ENCODE measurements at regions not wholly inside any gene's neighbourhood (a gene's known extent, or its start where the extent isn't known, plus 50 kb on each side); places are given as distances from the start of the nearest gene placed in this dataset.

GRCh38 chr6:159642995-159643394 is 50.0 kb downstream of the SOD2 start:
- no peak for ATAC-seq (ENCODE audit: low read depth in 2 of 2)
- no peak overlapping the region for H3K4me3 Mint-ChIP-seq
- no peak overlapping the region for H3K27ac ChIP-seq (ENCODE audit: insufficient read depth, low read length, poor library complexity, severe bottlenecking)

GRCh38 chr6:159642481-159642880 is 50.6 kb downstream of the SOD2 start:
- ATAC-seq (ENCODE audit: low read depth in 2 of 2), result no peak

More at GRCh38 chr6:159642995-159643394, 50.0 kb downstream of the SOD2 start:
- H3K27me3 Mint-ChIP-seq, result no peaks in the 10 kb centered on the region
- no peaks in the 10 kb centered on the region for H3K9me3 ChIP-seq (ENCODE audit: control insufficient read depth in 2 of 2, low read length in 2 of 2)
- H3K4me1 ChIP-seq (ENCODE audit: control insufficient read depth, insufficient read depth, low read length, poor library complexity, severe bottlenecking), result no peaks in the 10 kb centered on the region
- H3K4me3 ChIP-seq (ENCODE audit: low read depth, low read length), result no peak overlapping the region
- no peak overlapping the region for H3K27ac Mint-ChIP-seq
- no peaks in the 10 kb centered on the region for H3K36me3 ChIP-seq (ENCODE audit: control insufficient read depth, insufficient read depth, low read length)
- peaks cover 0 to 7% (median 1%) of the 10 kb centered on the region in 4 donors for H3K4me1 Mint-ChIP-seq
- H3K36me3 Mint-ChIP-seq, result peaks cover 7% of the 10 kb centered on the region
- peaks cover 0 to 5% (median 0%) of the 10 kb centered on the region in 7 donors for H3K9me3 Mint-ChIP-seq
- no peaks in the 10 kb centered on the region for H3K27me3 ChIP-seq (ENCODE audit: control insufficient read depth, insufficient read depth, low read length)
- DNase-seq, result no peak

GRCh38 chr6:159640722-159641482 is 52.1 kb downstream of the SOD2 start:
- H3K36me3 ChIP-seq (ENCODE audit: control insufficient read depth, insufficient read depth, low read length), result no peaks in the 10 kb centered on the region
- no peak overlapping the region for H3K27ac ChIP-seq (ENCODE audit: insufficient read depth, low read length, poor library complexity, severe bottlenecking)
- H3K27me3 Mint-ChIP-seq, result peaks cover 9% of the 10 kb centered on the region
- H3K4me3 ChIP-seq (ENCODE audit: low read depth, low read length), result no peak overlapping the region
- no peaks in the 10 kb centered on the region for H3K4me1 Mint-ChIP-seq
- DNase-seq, result no peak
- H3K9me3 ChIP-seq (ENCODE audit: control insufficient read depth in 2 of 2, low read length in 2 of 2), result no peaks in the 10 kb centered on the region
- peaks cover 0 to 5% (median 0%) of the 10 kb centered on the region in 7 donors for H3K9me3 Mint-ChIP-seq
- no peaks in the 10 kb centered on the region for H3K27me3 ChIP-seq (ENCODE audit: control insufficient read depth, insufficient read depth, low read length)
- peaks cover 4% of the 10 kb centered on the region for H3K36me3 Mint-ChIP-seq
- H3K4me3 Mint-ChIP-seq, result no peak overlapping the region
- no peak for ATAC-seq (ENCODE audit: low read depth in 2 of 2)
- H3K4me1 ChIP-seq (ENCODE audit: control insufficient read depth, insufficient read depth, low read length, poor library complexity, severe bottlenecking), result no peaks in the 10 kb centered on the region
- H3K27ac Mint-ChIP-seq, result no peak overlapping the region

More at GRCh38 chr6:159642481-159642880, 50.6 kb downstream of the SOD2 start:
- Mint-ChIP-seq H3K27ac (no peak overlapping the region), H3K4me1 (peaks cover 0 to 7% (median 1%) of the 10 kb centered on the region in 4 donors), H3K27me3 (peaks cover under 1% of the 10 kb centered on the region), H3K4me3 (no peak overlapping the region), H3K36me3 (peaks cover 4% of the 10 kb centered on the region), H3K9me3 (peaks cover 0 to 5% (median 0%) of the 10 kb centered on the region in 7 donors)
- Histone ChIP-seq H3K9me3 (ENCODE audit: control insufficient read depth in 2 of 2, low read length in 2 of 2) (no peaks in the 10 kb centered on the region), H3K4me1 (ENCODE audit: control insufficient read depth, insufficient read depth, low read length, poor library complexity, severe bottlenecking) (no peaks in the 10 kb centered on the region), H3K4me3 (ENCODE audit: low read depth, low read length) (no peak overlapping the region), H3K27ac (ENCODE audit: insufficient read depth, low read length, poor library complexity, severe bottlenecking) (no peak overlapping the region), H3K27me3 (ENCODE audit: control insufficient read depth, insufficient read depth, low read length) (no peaks in the 10 kb centered on the region), H3K36me3 (ENCODE audit: control insufficient read depth, insufficient read depth, low read length) (no peaks in the 10 kb centered on the region)
- no peak for DNase-seq

- Mint-ChIP-seq H3K9me3 (peaks cover 0 to 5% (median 0%) of the 10 kb centered on the region in 7 donors), H3K27ac (no peak overlapping the region)
- no peaks in the 10 kb centered on the region for H3K4me1 ChIP-seq (ENCODE audit: control insufficient read depth, insufficient read depth, low read length, poor library complexity, severe bottlenecking)
Observed at GRCh38 chr6:159640322-159640721, 52.7 kb downstream of the SOD2 start.

GRCh38 chr6:159639721-159640120 is 53.3 kb downstream of the SOD2 start:
- ATAC-seq (ENCODE audit: low read depth in 2 of 2) (no peak), DNase-seq (no peak)
- Histone ChIP-seq H3K27ac (ENCODE audit: insufficient read depth, low read length, poor library complexity, severe bottlenecking) (no peak overlapping the region), H3K4me3 (ENCODE audit: low read depth, low read length) (no peak overlapping the region), H3K27me3 (ENCODE audit: control insufficient read depth, insufficient read depth, low read length) (no peaks in the 10 kb centered on the region), H3K9me3 (ENCODE audit: control insufficient read depth in 2 of 2, low read length in 2 of 2) (no peaks in the 10 kb centered on the region), H3K36me3 (ENCODE audit: control insufficient read depth, insufficient read depth, low read length) (no peaks in the 10 kb centered on the region), H3K4me1 (ENCODE audit: control insufficient read depth, insufficient read depth, low read length, poor library complexity, severe bottlenecking) (no peaks in the 10 kb centered on the region)
- no peaks in the 10 kb centered on the region for H3K4me1 Mint-ChIP-seq
- H3K27me3 Mint-ChIP-seq, result peaks cover 9% of the 10 kb centered on the region
- peaks cover 0 to 5% (median 0%) of the 10 kb centered on the region in 7 donors for H3K9me3 Mint-ChIP-seq
- no peak overlapping the region for H3K27ac Mint-ChIP-seq
- peaks cover 4% of the 10 kb centered on the region for H3K36me3 Mint-ChIP-seq
- H3K4me3 Mint-ChIP-seq, result no peak overlapping the region

More at GRCh38 chr6:159640322-159640721, 52.7 kb downstream of the SOD2 start:
- Histone ChIP-seq H3K4me3 (ENCODE audit: low read depth, low read length) (no peak overlapping the region), H3K9me3 (ENCODE audit: control insufficient read depth in 2 of 2, low read length in 2 of 2) (no peaks in the 10 kb centered on the region), H3K27ac (ENCODE audit: insufficient read depth, low read length, poor library complexity, severe bottlenecking) (no peak overlapping the region), H3K36me3 (ENCODE audit: control insufficient read depth, insufficient read depth, low read length) (no peaks in the 10 kb centered on the region), H3K27me3 (ENCODE audit: control insufficient read depth, insufficient read depth, low read length) (no peaks in the 10 kb centered on the region)
- Mint-ChIP-seq H3K4me1 (no peaks in the 10 kb centered on the region), H3K36me3 (peaks cover 4% of the 10 kb centered on the region), H3K27me3 (peaks cover 9% of the 10 kb centered on the region), H3K4me3 (no peak overlapping the region)
- ATAC-seq (ENCODE audit: low read depth in 2 of 2), result no peak
- no peak for DNase-seq

- Histone ChIP-seq H3K27me3 (ENCODE audit: control insufficient read depth, insufficient read depth, low read length) (no peaks in the 10 kb centered on the region), H3K27ac (ENCODE audit: insufficient read depth, low read length, poor library complexity, severe bottlenecking) (no peak overlapping the region), H3K9me3 (ENCODE audit: control insufficient read depth in 2 of 2, low read length in 2 of 2) (no peaks in the 10 kb centered on the region), H3K4me1 (ENCODE audit: control insufficient read depth, insufficient read depth, low read length, poor library complexity, severe bottlenecking) (no peaks in the 10 kb centered on the region), H3K36me3 (ENCODE audit: control insufficient read depth, insufficient read depth, low read length) (no peaks in the 10 kb centered on the region), H3K4me3 (ENCODE audit: low read depth, low read length) (no peak overlapping the region)
- Mint-ChIP-seq H3K27ac (no peak overlapping the region), H3K9me3 (peaks cover 0 to 1% (median 0%) of the 10 kb centered on the region in 7 donors), H3K36me3 (peaks cover 3% of the 10 kb centered on the region), H3K4me3 (no peak overlapping the region), H3K27me3 (peaks cover 19% of the 10 kb centered on the region), H3K4me1 (no peaks in the 10 kb centered on the region)
- ATAC-seq (ENCODE audit: low read depth in 2 of 2) (no peak), DNase-seq (peak in 1 of 3 donors; percentile 32)
Observed at GRCh38 chr6:159633196-159633595, 59.8 kb downstream of the SOD2 start.

GRCh38 chr6:159631886-159632285 is 61.2 kb downstream of the SOD2 start:
- Histone ChIP-seq H3K9me3 (ENCODE audit: control insufficient read depth in 2 of 2, low read length in 2 of 2) (no peaks in the 10 kb centered on the region), H3K4me3 (ENCODE audit: low read depth, low read length) (no peak overlapping the region), H3K4me1 (ENCODE audit: control insufficient read depth, insufficient read depth, low read length, poor library complexity, severe bottlenecking) (no peaks in the 10 kb centered on the region), H3K36me3 (ENCODE audit: control insufficient read depth, insufficient read depth, low read length) (no peaks in the 10 kb centered on the region), H3K27me3 (ENCODE audit: control insufficient read depth, insufficient read depth, low read length) (no peaks in the 10 kb centered on the region), H3K27ac (ENCODE audit: insufficient read depth, low read length, poor library complexity, severe bottlenecking) (no peak overlapping the region)
- Mint-ChIP-seq H3K4me1 (no peaks in the 10 kb centered on the region), H3K27ac (no peak overlapping the region), H3K36me3 (peaks cover 3% of the 10 kb centered on the region), H3K9me3 (no peaks in the 10 kb centered on the region), H3K4me3 (no peak overlapping the region), H3K27me3 (peaks cover 14% of the 10 kb centered on the region)
- DNase-seq, result no peak
- ATAC-seq (ENCODE audit: low read depth in 2 of 2), result no peak

- peaks cover 10% of the 10 kb centered on the region for H3K27me3 Mint-ChIP-seq
- no peak overlapping the region for H3K27ac ChIP-seq (ENCODE audit: insufficient read depth, low read length, poor library complexity, severe bottlenecking)
- peak overlapping the region in 1 of 3 donors; percentile 40 for H3K27ac Mint-ChIP-seq
- no peaks in the 10 kb centered on the region for H3K9me3 Mint-ChIP-seq
- no peaks in the 10 kb centered on the region for H3K27me3 ChIP-seq (ENCODE audit: control insufficient read depth, insufficient read depth, low read length)
- H3K4me1 ChIP-seq (ENCODE audit: control insufficient read depth, insufficient read depth, low read length, poor library complexity, severe bottlenecking), result no peaks in the 10 kb centered on the region
- H3K36me3 ChIP-seq (ENCODE audit: control insufficient read depth, insufficient read depth, low read length), result no peaks in the 10 kb centered on the region
- DNase-seq (no peak), ATAC-seq (ENCODE audit: low read depth in 2 of 2) (no peak)
- peaks cover 3% of the 10 kb centered on the region for H3K36me3 Mint-ChIP-seq
- no peak overlapping the region for H3K4me3 Mint-ChIP-seq
- H3K4me1 Mint-ChIP-seq, result no peaks in the 10 kb centered on the region
- H3K9me3 ChIP-seq (ENCODE audit: control insufficient read depth in 2 of 2, low read length in 2 of 2), result no peaks in the 10 kb centered on the region
- no peak overlapping the region for H3K4me3 ChIP-seq (ENCODE audit: low read depth, low read length)
Observed at GRCh38 chr6:159627939-159628338, 65.1 kb downstream of the SOD2 start.

Measured in CD4-positive, CD25-positive, alpha-beta regulatory T cell (primary cell).